HEK293 (cell line): ENCODE measurements at regions not wholly inside any gene's neighbourhood (a gene's known extent, or its start where the extent isn't known, plus 50 kb on each side); places are given as distances from the start of the nearest gene placed in this dataset.

Experiments used
- CTCF ChIA-PET: fragments of 350-600 bp; formaldehyde crosslinking; extraction: SDS; loops from one replicate; lab custom pipeline; 2021; ENCODE audit warnings: antibody characterized with exemption; lab: Yijun Ruan, JAX
- POLR2A ChIA-PET: fragments of 300-600 bp; formaldehyde crosslinking; extraction: SDS; loops from one replicate; lab custom pipeline; 2020; ENCODE audit warnings: antibody characterized with exemption, inconsistent platforms; lab: Yijun Ruan, JAX
- H3K27ac ChIP-seq: fragments of 200-500 bp; sonication (Bioruptor generic); 2 replicates; pipeline ENCODE4 v1.5.1; 2014; ENCODE audit warnings: low read depth, low read length, control low read depth, inconsistent platforms; ENCODE audit errors: extremely low read depth
- H3K36me3 ChIP-seq, 2 experiments: fragments of 200-500 bp in 1 of 2; sonication (Bioruptor generic) in 1 of 2; 1 replicate in 1 of 2; 2 replicates in 1 of 2; pipeline ENCODE4 v1.5.1; 2014 to 2017; ENCODE audit warnings: inconsistent platforms in 2 of 2, low read length in 2 of 2; ENCODE audit not compliant: control insufficient read depth in 2 of 2, insufficient read depth in 1 of 2
- H3K4me1 ChIP-seq: fragments of 200-500 bp; sonication (Bioruptor generic); 2 replicates; pipeline ENCODE4 v1.5.1; 2014; ENCODE audit warnings: mild to moderate bottlenecking, low read length, inconsistent platforms; ENCODE audit not compliant: control insufficient read depth, insufficient read depth
- H3K4me3 ChIP-seq: 2 replicates; pipeline ENCODE4 v1.5.1; 2011; ENCODE audit warnings: low read depth, mild to moderate bottlenecking, control low read depth, low read length, moderate library complexity
- H3K9me3 ChIP-seq: fragments of 200-500 bp; sonication (Bioruptor generic); 2 replicates; pipeline ENCODE4 v1.5.1; 2014; ENCODE audit warnings: low read depth, low read length, inconsistent platforms; ENCODE audit not compliant: control insufficient read depth, insufficient read depth
- BCL11A ChIP-seq: fragments of 450-650 bp; formaldehyde crosslinking; IDR thresholded peaks from 2 replicates; pipeline ENCODE4 v1.5.1; 2016; ENCODE audit warnings: low read depth, missing biosample characterization, missing genetic modification characterization
- CTCF ChIP-seq: fragments of 450-650 bp; formaldehyde crosslinking; IDR thresholded peaks from 2 replicates; pipeline ENCODE4 v1.5.1; 2016; ENCODE audit warnings: missing biosample characterization, missing genetic modification characterization
- EGR2 ChIP-seq: fragments of 450-650 bp; formaldehyde crosslinking; IDR thresholded peaks from 2 replicates; pipeline ENCODE4 v1.5.1; 2016; ENCODE audit warnings: low read depth, missing biosample characterization, missing genetic modification characterization
- HOXA7 ChIP-seq: sonication (generic); formaldehyde crosslinking; IDR thresholded peaks from 2 replicates; pipeline ENCODE4 v1.8.1; 2022; ENCODE audit warnings: missing genetic modification reagents, borderline replicate concordance
- MEIS1 ChIP-seq: sonication (generic); formaldehyde crosslinking; IDR thresholded peaks from 2 replicates; pipeline ENCODE4 v1.8.1; 2022; ENCODE audit warnings: missing genetic modification reagents, mild to moderate bottlenecking, borderline replicate concordance
- PRDM10 ChIP-seq: fragments of 450-650 bp; formaldehyde crosslinking; IDR thresholded peaks from 2 replicates; pipeline ENCODE4 v1.5.1; 2016; ENCODE audit warnings: missing biosample characterization, missing genetic modification characterization
- SP7 ChIP-seq: fragments of 450-650 bp; formaldehyde crosslinking; IDR thresholded peaks from 2 replicates; pipeline ENCODE4 v1.5.1; 2016; ENCODE audit warnings: missing biosample characterization, missing genetic modification characterization
- ZFP3 ChIP-seq: fragments of 450-650 bp; formaldehyde crosslinking; IDR thresholded peaks from 2 replicates; pipeline ENCODE4 v1.5.1; 2016; ENCODE audit warnings: low read depth, missing biosample characterization, missing genetic modification characterization
- ZNF114 ChIP-seq: fragments of 450-650 bp; formaldehyde crosslinking; IDR thresholded peaks from 2 replicates; pipeline ENCODE4 v1.5.0; 2017; ENCODE audit warnings: missing biosample characterization, missing genetic modification characterization
- ZNF157 ChIP-seq: fragments of 450-650 bp; formaldehyde crosslinking; IDR thresholded peaks from 2 replicates; pipeline ENCODE4 v1.5.1; 2016; ENCODE audit warnings: missing biosample characterization, missing genetic modification characterization
- ZNF423 ChIP-seq: fragments of 450-650 bp; formaldehyde crosslinking; IDR thresholded peaks from 2 replicates; pipeline ENCODE4 v1.5.1; 2016; ENCODE audit warnings: missing biosample characterization, missing genetic modification characterization
- ZNF433 ChIP-seq: fragments of 450-650 bp; formaldehyde crosslinking; IDR thresholded peaks from 2 replicates; pipeline ENCODE4 v1.5.1; 2016; ENCODE audit warnings: missing biosample characterization, missing genetic modification characterization, low read depth
- ZNF510 ChIP-seq: fragments of 450-650 bp; formaldehyde crosslinking; IDR thresholded peaks from 2 replicates; pipeline ENCODE4 v1.5.1; 2018; ENCODE audit warnings: mild to moderate bottlenecking, missing genetic modification characterization, missing biosample characterization; ENCODE audit not compliant: insufficient replicate concordance
- ZNF548 ChIP-seq: fragments of 450-650 bp; formaldehyde crosslinking; IDR thresholded peaks from 2 replicates; pipeline ENCODE4 v1.5.1; 2016; ENCODE audit warnings: missing biosample characterization, missing genetic modification characterization
- ZNF596 ChIP-seq: fragments of 450-650 bp; IDR thresholded peaks from 2 replicates; pipeline ENCODE4 v1.5.0; 2018; ENCODE audit warnings: missing biosample characterization, mild to moderate bottlenecking, missing genetic modification characterization, moderate library complexity
- ZNF660 ChIP-seq: fragments of 450-650 bp; IDR thresholded peaks from 2 replicates; pipeline ENCODE4 v1.5.1; 2018; ENCODE audit warnings: missing biosample characterization, mild to moderate bottlenecking, missing genetic modification characterization
- ZNF670 ChIP-seq: fragments of 450-650 bp; formaldehyde crosslinking; IDR thresholded peaks from 2 replicates; pipeline ENCODE4 v1.5.1; 2016; ENCODE audit warnings: missing biosample characterization, missing genetic modification characterization, low read depth
- ZNF76 ChIP-seq: fragments of 450-650 bp; formaldehyde crosslinking; IDR thresholded peaks from 2 replicates; pipeline ENCODE4; 2016; ENCODE audit warnings: low read depth, missing biosample characterization, missing genetic modification characterization, borderline replicate concordance
- ZSCAN18 ChIP-seq: fragments of 450-650 bp; formaldehyde crosslinking; IDR thresholded peaks from 2 replicates; pipeline ENCODE4 v1.5.1; 2016; ENCODE audit warnings: missing biosample characterization, missing genetic modification characterization
- TF ChIP-seq, protein P1 (sequence below): fragments of 450-650 bp; formaldehyde crosslinking; IDR thresholded peaks from 2 replicates; pipeline ENCODE4 v1.5.1; 2017; ENCODE audit warnings: missing biosample characterization, missing genetic modification characterization

GRCh38 chr5:58403822-58404433 lies 56.0 kb downstream of the PLK2 start:
- CTCF ChIA-PET: no interaction called here
- no peak overlapping the region for H3K27ac ChIP-seq

GRCh38 chr5:58401701-58402100 lies 58.2 kb downstream of the PLK2 start:
- TF ChIP-seq ZNF114 (tag by site-specific recombination): no peak
- no peak for TF ChIP-seq HOXA7 (CRISPR knock-in tag)
- TF ChIP-seq CTCF (tag by site-specific recombination): no peak
- TF ChIP-seq EGR2 (tag by site-specific recombination): no peak
- no peak for TF ChIP-seq ZNF157 (tag by site-specific recombination)
- Histone ChIP-seq H3K4me1 (no peaks in the 10 kb centered on the region), H3K27ac (no peak overlapping the region), H3K9me3 (no peaks in the 10 kb centered on the region), H3K36me3 (no peaks in the 10 kb centered on the region), H3K4me3 (no peak overlapping the region)
- ChIA-PET CTCF (no interaction called here), POLR2A (no interaction called here)

More at GRCh38 chr5:58403822-58404433, 56.0 kb downstream of the PLK2 start:
- H3K4me1 ChIP-seq: no peaks in the 10 kb centered on the region
- POLR2A ChIA-PET: interaction anchor here (0.8 kb wide), 1 partner anchor 20 kb away, joined by 3 read pairs; no protein-coding TSS in a partner anchor
- no peaks in the 10 kb centered on the region for H3K36me3 ChIP-seq
- TF ChIP-seq SP7 (tag by site-specific recombination) (no peak), ZNF660 (tag by site-specific recombination) (no peak), MEIS1 (CRISPR knock-in tag) (no peak), ZSCAN18 (tag by site-specific recombination) (no peak), ZNF670 (tag by site-specific recombination) (no peak), ZNF76 (tag by site-specific recombination) (no peak), BCL11A (tag by site-specific recombination) (no peak), ZNF433 (tag by site-specific recombination) (no peak), ZNF548 (tag by site-specific recombination) (no peak), ZNF423 (tag by site-specific recombination) (no peak), ZNF510 (tag by site-specific recombination) (no peak), ZNF596 (tag by site-specific recombination) (no peak), ZFP3 (tag by site-specific recombination) (no peak), PRDM10 (tag by site-specific recombination) (no peak)
- TF ChIP-seq, protein P1, sequence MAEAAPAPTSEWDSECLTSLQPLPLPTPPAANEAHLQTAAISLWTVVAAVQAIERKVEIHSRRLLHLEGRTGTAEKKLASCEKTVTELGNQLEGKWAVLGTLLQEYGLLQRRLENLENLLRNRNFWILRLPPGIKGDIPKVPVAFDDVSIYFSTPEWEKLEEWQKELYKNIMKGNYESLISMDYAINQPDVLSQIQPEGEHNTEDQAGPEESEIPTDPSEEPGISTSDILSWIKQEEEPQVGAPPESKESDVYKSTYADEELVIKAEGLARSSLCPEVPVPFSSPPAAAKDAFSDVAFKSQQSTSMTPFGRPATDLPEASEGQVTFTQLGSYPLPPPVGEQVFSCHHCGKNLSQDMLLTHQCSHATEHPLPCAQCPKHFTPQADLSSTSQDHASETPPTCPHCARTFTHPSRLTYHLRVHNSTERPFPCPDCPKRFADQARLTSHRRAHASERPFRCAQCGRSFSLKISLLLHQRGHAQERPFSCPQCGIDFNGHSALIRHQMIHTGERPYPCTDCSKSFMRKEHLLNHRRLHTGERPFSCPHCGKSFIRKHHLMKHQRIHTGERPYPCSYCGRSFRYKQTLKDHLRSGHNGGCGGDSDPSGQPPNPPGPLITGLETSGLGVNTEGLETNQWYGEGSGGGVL (tag by site-specific recombination): no peak
- no peaks in the 10 kb centered on the region for H3K9me3 ChIP-seq
- H3K4me3 ChIP-seq: no peak overlapping the region
